WTC11 (cell line): ENCODE measurements at regions not wholly inside any gene's neighbourhood (a gene's known extent, or its start where the extent isn't known, plus 50 kb on each side); places are given as distances from the start of the nearest gene placed in this dataset.

Source experiments
- CREM ChIP-seq: sonication (generic); formaldehyde crosslinking; IDR thresholded peaks from 2 replicates; pipeline ENCODE4 v1.8.1; 2022; ENCODE audit warnings: mild to moderate bottlenecking, missing genetic modification reagents, moderate library complexity
- CTCF ChIP-seq: fragments of 200-600 bp; IDR thresholded peaks from 2 replicates; pipeline ENCODE4 v1.8.0; 2022; ENCODE audit warnings: antibody characterized with exemption
- NFYB ChIP-seq: sonication (generic); formaldehyde crosslinking; conservative IDR thresholded peaks from 2 replicates; pipeline ENCODE4 v1.8.0; 2022; ENCODE audit warnings: low read depth, missing genetic modification reagents
- TEAD4 ChIP-seq: sonication (generic); formaldehyde crosslinking; IDR thresholded peaks from 2 replicates; pipeline ENCODE4 v1.8.0; 2022; ENCODE audit warnings: mild to moderate bottlenecking, missing genetic modification reagents

- no peak for TF ChIP-seq CTCF
- TF ChIP-seq TEAD4 (CRISPR knock-in tag): no peak
- TF ChIP-seq CREM: no peak
- no peak for TF ChIP-seq NFYB (CRISPR knock-in tag)
Observed at GRCh38 chr2:19230626-19231025, 127.8 kb downstream of the OSR1 start.
